GM19463 (cell line): ENCODE measurements at regions not wholly inside any gene's neighbourhood (a gene's known extent, or its start where the extent isn't known, plus 50 kb on each side); places are given as distances from the start of the nearest gene placed in this dataset.
"Not testable (repeated sequence)": the region's sequence is repeated elsewhere in the genome, so short reads cannot be mapped to it uniquely, and the experiment has no call there.

ENCODE experiments used
- ATAC-seq: cut with Tn5 transposase; IDR thresholded peaks from one replicate; pipeline ENCODE4 v1.9.1; 2021; ENCODE audit warnings: mild to moderate bottlenecking, moderate library complexity; ENCODE audit not compliant: unreplicated experiment

DNA sequence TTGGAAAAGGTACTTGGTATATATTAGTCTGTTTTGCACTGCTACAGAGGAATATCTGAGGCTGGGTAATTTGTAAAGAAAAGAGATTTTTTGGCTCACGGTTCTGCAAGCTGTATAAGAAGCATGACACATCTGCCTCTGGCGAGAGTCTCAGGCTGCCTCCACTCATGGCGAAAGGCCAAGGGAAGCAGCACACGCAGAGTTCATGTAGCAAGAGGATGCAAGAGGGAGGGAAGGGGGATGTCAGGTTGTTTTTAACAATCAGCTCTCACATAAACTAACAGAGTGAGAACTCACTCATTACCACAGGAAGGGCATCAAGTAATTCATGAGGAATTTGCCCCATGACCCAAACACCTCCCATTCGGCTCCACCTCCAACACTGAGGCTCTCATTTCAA is 484.8 kb upstream of the DPP6 start:
- ATAC-seq = no peak

- ATAC-seq = not testable (repeated sequence)
Measured at GRCh38 chr7:153569520-153569919, 482.7 kb upstream of the DPP6 start.

- no peak for ATAC-seq
Measured at GRCh38 chr7:153576096-153576495, 476.1 kb upstream of the DPP6 start.

GRCh38 chr7:153581419-153581818 is 470.8 kb upstream of the DPP6 start:
- ATAC-seq = no peak

DNA sequence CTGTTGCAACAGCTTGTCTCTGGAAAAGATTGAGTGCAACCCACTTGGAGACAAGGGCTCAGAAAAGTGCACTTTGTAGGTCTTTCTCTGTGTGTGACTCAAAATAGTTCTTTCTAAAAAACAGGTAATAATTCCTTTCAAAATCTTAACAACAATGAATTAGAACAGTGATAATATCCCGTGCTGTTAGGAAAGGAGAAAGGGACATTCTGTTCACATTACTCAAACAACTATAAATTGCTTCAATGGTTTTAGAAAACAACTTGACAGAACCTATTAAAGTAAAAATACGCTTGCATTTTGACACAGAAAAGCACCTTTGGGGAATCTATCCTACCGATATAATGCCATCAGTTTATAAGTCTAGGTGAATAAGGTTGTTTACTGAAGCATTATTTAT is 468.1 kb upstream of the DPP6 start:
- no peak for ATAC-seq

DNA sequence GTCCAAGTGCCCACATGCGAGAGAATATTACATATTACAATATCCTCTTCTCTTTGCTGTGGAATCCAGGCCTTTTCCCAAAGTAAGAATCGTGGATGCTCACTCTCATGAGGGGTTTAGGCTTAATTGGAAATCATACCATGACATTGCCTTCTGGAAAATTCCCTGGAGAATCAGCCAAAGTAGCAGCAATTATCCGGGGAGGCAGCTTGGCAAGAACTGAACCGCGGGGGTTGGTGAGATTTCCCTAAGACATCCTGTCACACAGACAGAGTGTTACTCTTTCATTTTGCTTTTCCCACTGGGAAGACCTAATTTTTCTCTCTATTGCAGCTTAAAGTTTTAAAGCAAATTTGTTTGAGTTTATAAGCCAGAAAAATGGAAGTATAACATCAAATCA is 463.6 kb upstream of the DPP6 start:
- no peak for ATAC-seq

DNA sequence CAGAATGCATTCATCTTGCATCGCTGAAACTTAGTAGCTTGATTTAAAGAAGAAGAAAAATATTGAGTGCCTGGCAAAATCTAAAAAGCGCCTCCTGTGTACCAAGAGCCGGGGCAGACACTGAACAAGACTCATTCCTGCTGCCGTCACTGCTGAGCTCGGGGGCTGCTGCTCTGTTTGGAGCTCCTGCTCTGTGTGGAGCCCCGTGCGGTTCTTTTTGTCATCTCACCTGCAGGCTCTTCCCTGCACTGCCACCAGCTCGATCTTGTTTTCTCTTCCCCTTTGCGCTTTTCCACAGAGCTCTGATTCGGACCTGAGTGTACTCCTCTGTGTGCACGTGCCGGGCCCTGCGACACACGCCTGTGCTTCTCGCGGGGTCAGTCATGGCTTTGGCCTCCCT is 462.1 kb upstream of the DPP6 start:
- ATAC-seq = no peak

GRCh38 chr7:153590571-153590970 is 461.6 kb upstream of the DPP6 start:
- no peak for ATAC-seq

GRCh38 chr7:153607354-153607753 is 444.8 kb upstream of the DPP6 start:
- ATAC-seq = no peak

- ATAC-seq = no peak
Measured at GRCh38 chr7:153616711-153617325, 435.4 kb upstream of the DPP6 start.

DNA sequence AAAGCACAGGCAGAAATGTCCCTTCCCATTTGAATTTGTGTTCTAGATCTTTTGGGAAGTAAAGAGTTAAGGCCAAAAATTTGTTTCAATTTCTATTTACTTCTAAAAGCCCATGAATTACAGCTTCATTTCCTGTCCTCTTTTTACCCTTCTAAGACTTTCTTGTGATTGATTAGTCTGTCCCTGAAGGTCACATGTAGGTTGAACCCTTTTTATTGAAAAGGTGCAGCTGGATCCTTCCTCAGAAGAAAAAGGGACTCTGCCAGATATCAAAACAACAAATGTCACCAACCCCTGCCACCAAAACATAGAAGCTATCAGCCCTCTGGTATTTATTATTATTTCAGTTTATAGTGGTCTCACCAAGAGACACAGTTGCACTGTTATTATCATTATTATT is 424.9 kb upstream of the DPP6 start:
- no peak for ATAC-seq

DNA sequence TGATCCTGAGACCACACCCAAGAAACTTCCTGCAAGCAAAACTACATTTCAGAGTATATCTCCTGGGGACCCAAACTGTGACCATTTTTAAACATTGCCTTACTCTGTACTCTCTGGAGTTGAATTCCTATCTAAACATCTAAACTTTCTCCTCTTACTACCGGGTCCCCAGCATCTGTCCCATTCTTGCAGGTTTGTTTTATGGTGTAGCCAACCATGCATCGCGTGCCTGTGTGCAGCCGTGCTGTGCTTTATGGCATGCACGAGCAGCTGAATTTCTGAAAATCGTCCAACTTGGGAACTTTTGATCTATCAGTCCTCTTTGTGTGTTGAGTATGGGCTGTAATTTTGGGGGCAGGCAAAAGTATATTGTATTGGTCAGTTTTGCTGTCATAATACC is 423.8 kb upstream of the DPP6 start:
- ATAC-seq = no peak

DNA sequence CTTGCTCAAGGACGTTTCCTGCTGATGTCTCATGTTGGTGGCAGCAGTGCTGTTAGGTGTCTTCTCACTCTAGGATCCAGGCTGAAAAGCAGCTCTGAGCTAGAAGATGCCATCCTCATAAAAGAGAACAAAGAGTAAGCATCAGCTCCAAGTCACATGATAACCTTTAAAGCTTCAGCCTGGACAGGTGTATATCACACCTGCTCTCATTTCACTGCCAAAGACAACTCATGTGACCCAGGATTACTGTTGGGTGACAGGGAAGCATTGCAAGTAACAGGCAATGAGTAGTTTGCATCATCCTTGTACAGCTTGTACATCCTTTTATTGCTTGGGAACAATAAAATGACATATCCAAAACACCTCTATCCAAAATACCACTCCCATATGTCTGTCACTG is 423.4 kb upstream of the DPP6 start:
- no peak for ATAC-seq

GRCh38 chr7:153638821-153639435 is 413.3 kb upstream of the DPP6 start:
- ATAC-seq = no peak

DNA sequence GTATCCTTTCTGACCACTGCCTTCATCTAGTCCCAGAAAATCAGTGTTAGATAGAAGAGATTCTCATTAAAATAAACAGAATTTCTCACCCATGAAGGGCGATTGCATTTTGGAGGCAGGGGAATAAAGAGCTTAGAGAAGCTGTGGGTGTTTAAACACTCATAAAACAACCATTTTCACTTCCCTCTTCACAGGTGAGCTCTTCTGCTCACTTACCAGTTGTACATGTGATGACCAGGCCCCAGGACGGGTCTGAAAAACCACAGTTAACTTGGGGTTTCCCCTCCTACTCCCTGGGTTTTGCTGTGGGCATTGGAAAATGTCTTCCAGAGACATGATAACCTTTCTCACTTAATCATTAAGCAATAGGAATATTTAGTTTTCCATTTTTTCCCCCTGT is 411.6 kb upstream of the DPP6 start:
- peak; percentile 67 for ATAC-seq

- ATAC-seq = no peak
Measured at GRCh38 chr7:153641199-153641598, 411.0 kb upstream of the DPP6 start.

- ATAC-seq = no peak
Measured at GRCh38 chr7:153642989-153643388, 409.2 kb upstream of the DPP6 start.

DNA sequence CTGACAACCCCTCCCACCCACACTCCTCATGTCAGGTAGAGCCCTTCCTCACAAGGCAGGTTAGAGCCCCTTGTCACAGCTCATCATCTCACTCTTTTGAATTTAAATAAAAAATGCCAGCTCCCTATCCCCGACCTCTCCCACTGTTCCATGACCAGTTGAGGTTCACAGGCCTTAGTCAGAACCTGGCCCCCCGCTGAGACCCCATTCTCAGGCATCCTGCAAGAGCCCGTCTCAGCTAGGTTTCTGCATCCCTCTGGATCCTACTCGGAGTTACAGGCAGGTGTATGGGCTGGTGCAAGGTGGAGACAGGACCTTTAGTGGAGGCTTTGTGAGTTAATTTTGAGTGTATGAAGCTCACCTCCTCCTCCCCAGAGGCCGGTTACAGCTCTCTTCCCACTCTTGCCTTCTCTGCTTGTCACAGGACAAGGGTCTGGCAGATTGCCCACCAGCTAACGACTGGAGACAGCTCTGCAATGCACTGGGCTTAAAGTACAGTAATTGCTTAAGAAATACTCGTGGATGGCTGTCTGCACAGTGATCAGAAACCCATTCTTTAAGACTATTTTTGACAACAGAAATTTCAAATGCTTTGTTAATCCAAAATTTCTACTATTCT is 394.9 kb upstream of the DPP6 start:
- ATAC-seq = no peak

GRCh38 chr7:153675131-153675530 is 377.1 kb upstream of the DPP6 start:
- no peak for ATAC-seq

- no peak for ATAC-seq
Measured at GRCh38 chr7:153682628-153683027, 369.6 kb upstream of the DPP6 start.

GRCh38 chr7:153696242-153696641 is 356.0 kb upstream of the DPP6 start:
- ATAC-seq = no peak

DNA sequence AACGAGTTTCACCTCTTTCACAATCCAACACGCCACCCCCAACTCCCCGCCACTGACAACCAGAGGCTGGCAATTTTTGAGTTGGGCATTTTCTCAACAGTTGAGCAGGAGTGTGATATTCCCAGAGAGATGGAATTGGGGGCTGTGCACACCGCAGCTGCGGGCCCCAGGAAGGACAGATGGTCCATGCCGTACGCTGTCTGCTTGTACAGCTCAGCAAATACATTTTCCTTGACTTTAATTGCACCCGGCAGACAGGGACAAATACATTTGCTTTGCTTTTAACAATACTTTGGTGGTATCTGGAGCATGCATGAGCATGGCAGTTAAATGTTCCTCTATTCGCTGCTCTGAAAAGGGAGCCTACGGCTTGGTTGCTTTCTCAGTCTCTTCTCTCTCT is 354.2 kb upstream of the DPP6 start:
- no peak for ATAC-seq

DNA sequence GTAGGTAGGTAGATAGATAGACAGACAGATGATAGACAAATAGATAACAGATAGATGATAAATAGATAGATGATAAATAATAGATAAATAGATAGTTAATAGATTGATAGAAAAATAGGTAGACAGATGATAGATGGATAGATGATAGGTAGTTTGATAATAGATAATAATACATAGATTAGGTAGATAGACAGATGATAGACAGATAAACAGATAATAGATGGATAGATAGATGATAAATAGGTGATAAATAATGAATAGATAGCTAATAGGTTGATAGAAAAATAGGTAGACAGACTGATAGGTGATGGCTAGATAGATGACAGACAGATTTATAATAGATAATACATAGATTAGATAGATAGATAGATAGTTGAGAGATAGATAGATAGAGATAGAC is 350.5 kb upstream of the DPP6 start:
- ATAC-seq = no peak
